ENCODE measurements at regions not wholly inside any gene's neighbourhood (a gene's known extent, or its start where the extent isn't known, plus 50 kb on each side); places are given as distances from the start of the nearest gene placed in this dataset.

- TF ChIP-seq CTCF (conservative IDR thresholded peaks at IDR 0.05): no peak
- no peak for TF ChIP-seq EZH2 (IDR thresholded peaks at IDR 0.05; ENCODE audit: low read depth)
Observed at GRCh38 chr21:38741092-38741949, 64.4 kb upstream of the ETS2 start.
